HepG2 (cell line): ENCODE measurements at regions not wholly inside any gene's neighbourhood (a gene's known extent, or its start where the extent isn't known, plus 50 kb on each side); places are given as distances from the start of the nearest gene placed in this dataset.

ENCODE experiments used
- DMAP1 ChIP-seq: IDR thresholded peaks from 2 replicates; pipeline ENCODE4 v1.6.1; 2016
- ELF1 ChIP-seq: sonication (generic); formaldehyde crosslinking; IDR thresholded peaks from 2 replicates; pipeline ENCODE4 v1.4.0; 2020; ENCODE audit warnings: missing genetic modification reagents
- ETV6 ChIP-seq: sonication (generic); formaldehyde crosslinking; conservative IDR thresholded peaks from 2 replicates; pipeline ENCODE4 v1.4.0; 2020; ENCODE audit warnings: missing genetic modification reagents
- KDM1A ChIP-seq: IDR thresholded peaks from 2 replicates; pipeline ENCODE4 v1.6.1; 2016; ENCODE audit warnings: missing compliant biosample characterization
- POLR2AphosphoS5 ChIP-seq: IDR thresholded peaks from 2 replicates; pipeline ENCODE4 v1.6.1; 2012; ENCODE audit warnings: low read depth, low read length
- RFX5 ChIP-seq: IDR thresholded peaks from 2 replicates; pipeline ENCODE4 v1.6.1; 2011; ENCODE audit warnings: low read depth, low read length, improper control_type of control experiment
- SRY ChIP-seq: sonication (generic); formaldehyde crosslinking; IDR thresholded peaks from 2 replicates; pipeline ENCODE4 v1.8.0; 2022; ENCODE audit warnings: mild to moderate bottlenecking, missing genetic modification reagents
- ZFP36 ChIP-seq: fragments of 150-350 bp; IDR thresholded peaks from 2 replicates; pipeline ENCODE4 v1.6.1; 2018; ENCODE audit warnings: borderline replicate concordance, low read length, low read depth; ENCODE audit not compliant: partially characterized antibody
- ZNF724P ChIP-seq: sonication (generic); formaldehyde crosslinking; IDR thresholded peaks from 2 replicates; pipeline ENCODE4 v1.8.0; 2022; ENCODE audit warnings: missing genetic modification reagents, borderline replicate concordance
- TF ChIP-seq, protein P1 (sequence below): sonication (generic); formaldehyde crosslinking; IDR thresholded peaks from 2 replicates; pipeline ENCODE4 v1.4.0; 2020; ENCODE audit warnings: low read depth, mild to moderate bottlenecking, missing genetic modification reagents
- TF ChIP-seq, protein P2 (sequence below): IDR thresholded peaks from 2 replicates; pipeline ENCODE4 v1.6.1; 2016; ENCODE audit warnings: low read depth, borderline replicate concordance

GRCh38 chr2:147082850-147083522 is 761.8 kb upstream of the ACVR2A start:
- no peak for TF ChIP-seq SRY (CRISPR knock-in tag)
- TF ChIP-seq POLR2AphosphoS5 = no peak
- TF ChIP-seq, protein P1, sequence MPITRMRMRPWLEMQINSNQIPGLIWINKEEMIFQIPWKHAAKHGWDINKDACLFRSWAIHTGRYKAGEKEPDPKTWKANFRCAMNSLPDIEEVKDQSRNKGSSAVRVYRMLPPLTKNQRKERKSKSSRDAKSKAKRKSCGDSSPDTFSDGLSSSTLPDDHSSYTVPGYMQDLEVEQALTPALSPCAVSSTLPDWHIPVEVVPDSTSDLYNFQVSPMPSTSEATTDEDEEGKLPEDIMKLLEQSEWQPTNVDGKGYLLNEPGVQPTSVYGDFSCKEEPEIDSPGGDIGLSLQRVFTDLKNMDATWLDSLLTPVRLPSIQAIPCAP (CRISPR knock-in tag) = no peak
- TF ChIP-seq, protein P2, sequence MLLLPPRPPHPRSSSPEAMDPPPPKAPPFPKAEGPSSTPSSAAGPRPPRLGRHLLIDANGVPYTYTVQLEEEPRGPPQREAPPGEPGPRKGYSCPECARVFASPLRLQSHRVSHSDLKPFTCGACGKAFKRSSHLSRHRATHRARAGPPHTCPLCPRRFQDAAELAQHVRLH (CRISPR knock-in tag) = no peak
- no peak for TF ChIP-seq KDM1A (CRISPR knock-in tag)
- no peak for TF ChIP-seq ZFP36
- no peak for TF ChIP-seq DMAP1
- TF ChIP-seq RFX5 = no peak
- TF ChIP-seq ZNF724P = no peak
- TF ChIP-seq ELF1 (CRISPR knock-in tag) = no peak
- no peak for TF ChIP-seq ETV6 (CRISPR knock-in tag)
